GM18868 (cell line): ENCODE measurements at regions not wholly inside any gene's neighbourhood (a gene's known extent, or its start where the extent isn't known, plus 50 kb on each side); places are given as distances from the start of the nearest gene placed in this dataset.

Experiments
- ATAC-seq: cut with Tn5 transposase; IDR thresholded peaks from one replicate; pipeline ENCODE4 v1.9.1; 2021; ENCODE audit warnings: mild to moderate bottlenecking, moderate library complexity; ENCODE audit not compliant: unreplicated experiment

DNA sequence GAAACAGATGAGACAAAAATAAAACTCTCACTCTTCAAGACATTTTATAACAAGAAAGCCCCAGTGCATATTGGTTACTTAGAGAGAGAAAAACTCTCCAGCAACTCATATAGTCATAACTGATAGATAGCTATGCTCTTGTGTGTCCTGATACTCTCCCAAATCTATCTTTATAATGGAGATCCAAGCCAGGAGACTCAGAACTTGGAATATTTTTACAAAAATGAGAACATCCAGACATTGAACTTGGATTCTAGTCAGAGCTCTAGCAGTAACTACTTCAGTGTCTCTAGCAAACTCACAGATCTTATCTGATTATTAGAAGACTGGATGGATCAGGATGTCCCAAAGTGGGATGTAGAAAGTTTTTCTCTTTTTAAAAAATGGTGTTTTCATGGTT is 412.7 kb upstream of the BRINP1 start:
- no peak for ATAC-seq

DNA sequence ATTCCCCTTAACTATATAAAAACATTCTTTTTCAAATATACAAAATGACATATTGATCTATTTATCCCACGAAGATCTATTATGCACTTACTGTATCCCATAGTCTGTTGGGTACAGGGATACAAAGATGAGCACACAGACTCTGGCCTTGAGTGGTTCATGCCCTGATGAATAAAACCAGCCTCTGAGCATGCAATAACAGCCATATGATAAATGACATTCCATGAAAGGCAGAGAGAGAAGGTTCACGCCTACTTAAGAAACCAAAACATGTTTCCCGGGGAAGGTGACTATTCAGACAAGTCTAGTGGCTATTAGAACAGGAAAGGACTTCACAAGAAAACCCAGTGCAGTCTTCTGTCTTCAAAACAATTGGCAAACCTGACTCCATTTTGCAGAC is 406.2 kb upstream of the BRINP1 start:
- no peak for ATAC-seq

DNA sequence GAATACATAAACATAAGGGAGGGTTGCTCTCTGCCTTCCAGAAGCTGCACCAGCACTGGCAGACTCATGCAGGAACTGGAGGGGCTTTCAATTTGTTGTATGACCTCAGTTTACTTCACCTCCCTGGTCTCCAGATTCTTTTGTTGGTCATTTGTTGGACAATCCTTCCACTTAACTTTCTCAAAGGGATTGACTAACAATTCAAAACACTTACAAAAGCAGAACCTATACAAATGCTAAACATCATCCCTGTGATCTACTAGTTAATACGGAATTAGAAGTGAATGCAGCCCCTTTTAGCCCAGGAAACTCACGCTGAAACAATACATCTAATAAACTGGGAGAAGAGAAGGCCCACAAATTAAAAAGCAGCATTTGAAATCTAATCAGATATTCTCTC is 404.6 kb upstream of the BRINP1 start:
- no peak for ATAC-seq

DNA sequence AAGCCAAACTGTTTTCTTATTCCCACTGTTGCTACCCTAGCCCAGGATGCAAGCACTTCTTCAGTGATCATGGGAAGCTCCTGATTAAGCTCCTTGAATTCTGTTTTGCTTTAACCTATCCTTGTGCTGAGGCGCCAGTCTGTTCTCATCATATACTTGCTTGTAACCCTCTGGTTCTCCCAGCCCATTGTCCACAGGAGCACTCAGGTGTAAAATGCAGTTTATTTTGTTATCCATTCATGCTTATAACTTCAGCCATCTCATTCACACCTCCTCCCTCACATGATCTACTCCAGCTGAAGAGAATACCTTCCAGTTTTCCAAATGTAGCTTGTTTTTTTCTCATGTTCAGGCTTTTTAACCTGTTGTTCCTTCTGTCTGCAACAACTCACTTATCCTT is 402.1 kb upstream of the BRINP1 start:
- no peak for ATAC-seq

DNA sequence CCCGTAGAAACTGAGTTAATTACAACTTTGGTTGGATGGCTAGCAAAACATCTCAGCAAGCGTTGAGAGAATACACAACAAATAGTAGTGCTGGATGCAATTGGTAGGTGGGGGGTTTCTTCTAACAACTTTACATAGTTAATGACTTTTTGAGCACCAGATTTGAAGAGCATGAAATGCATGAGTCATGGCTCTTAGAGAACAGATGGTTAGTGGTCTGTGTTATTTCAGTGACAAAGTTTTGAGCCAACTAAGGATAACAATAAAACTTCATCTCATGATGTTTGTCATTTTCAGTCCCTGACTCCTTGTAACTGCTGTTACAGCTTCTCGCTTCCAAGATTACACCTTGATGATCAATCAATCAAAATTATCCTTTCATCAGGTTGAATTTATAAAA is 399.0 kb upstream of the BRINP1 start:
- no peak for ATAC-seq

DNA sequence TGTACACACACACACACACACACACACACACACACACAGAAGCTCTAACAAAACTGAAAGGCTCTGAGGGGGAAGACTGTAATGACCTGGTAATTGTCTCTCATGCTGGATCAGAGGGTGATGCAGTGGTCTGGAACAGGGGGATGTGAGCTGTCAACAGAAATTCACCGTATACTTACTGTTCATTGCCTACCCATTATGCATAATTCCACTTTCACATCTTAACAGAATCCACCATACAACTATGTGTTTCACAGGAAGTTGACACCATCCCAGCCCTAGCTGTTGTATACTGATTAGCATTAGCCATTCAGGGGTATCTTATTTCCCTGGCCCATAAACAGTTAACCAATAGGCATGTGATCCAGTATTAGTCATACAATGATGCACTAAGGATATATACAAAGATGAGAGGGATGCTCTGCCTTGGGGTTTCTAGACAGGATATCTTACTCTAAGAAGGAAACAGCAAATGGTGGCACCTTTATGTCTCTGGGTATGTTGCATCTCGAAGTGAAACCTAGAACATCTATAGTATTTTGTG is 396.5 kb upstream of the BRINP1 start:
- no peak for ATAC-seq

DNA sequence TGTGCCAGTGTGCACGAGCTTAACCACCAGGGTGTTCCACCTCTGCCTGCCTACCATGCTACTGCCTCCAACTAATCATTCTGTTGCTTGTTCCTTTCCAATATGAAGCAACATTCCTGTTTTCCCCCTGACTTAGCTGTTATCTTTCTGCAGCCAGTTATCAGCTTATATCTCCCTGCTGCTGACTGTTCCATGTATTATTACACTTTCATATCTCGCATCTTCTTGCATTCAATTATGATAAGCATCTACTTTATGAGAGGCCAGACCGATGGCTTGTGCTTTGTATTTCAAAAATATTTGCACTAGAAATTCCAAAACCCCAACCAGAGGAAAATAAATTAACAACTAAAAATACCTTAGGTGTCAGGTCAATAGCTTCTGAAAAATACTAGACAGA is 394.0 kb upstream of the BRINP1 start:
- ATAC-seq: no peak

DNA sequence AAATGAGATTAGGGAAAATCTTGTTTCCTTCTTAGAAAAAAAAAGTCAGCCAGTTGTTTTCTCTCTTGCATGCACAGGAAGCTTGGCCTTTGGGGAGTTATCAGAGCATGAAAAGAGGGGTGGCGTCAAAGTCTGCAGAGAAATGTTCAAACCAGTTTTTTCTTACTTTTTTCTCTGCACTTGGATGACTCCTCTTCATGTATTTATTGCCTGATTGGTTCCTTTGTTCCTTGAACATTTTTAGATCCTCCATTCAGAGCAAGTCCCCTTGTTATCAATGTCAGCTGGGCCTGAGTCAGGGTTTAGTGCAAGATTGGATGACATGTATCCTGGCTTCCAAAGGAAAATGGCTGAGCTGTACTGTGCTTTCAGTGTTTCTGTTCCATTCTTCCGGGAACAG is 392.6 kb upstream of the BRINP1 start:
- ATAC-seq: no peak

DNA sequence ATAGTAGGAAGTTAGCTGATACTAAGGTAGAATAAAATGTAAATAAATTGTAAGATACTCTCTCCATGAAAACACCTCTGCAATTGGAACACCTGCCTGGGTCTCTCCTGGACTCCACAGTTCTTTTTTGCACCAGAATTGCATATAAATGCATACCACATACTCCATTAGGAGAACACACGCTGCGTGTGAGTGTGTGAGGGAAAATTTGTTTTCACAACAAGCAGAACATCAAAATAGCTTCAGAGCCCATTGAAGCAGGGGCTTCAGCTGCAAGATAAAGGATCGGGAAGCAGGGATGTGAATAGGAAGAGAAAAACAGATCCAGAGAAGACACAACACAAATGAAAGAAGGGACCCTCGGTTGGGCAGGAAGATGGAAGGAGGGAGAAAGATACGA is 389.8 kb upstream of the BRINP1 start:
- no peak for ATAC-seq

DNA sequence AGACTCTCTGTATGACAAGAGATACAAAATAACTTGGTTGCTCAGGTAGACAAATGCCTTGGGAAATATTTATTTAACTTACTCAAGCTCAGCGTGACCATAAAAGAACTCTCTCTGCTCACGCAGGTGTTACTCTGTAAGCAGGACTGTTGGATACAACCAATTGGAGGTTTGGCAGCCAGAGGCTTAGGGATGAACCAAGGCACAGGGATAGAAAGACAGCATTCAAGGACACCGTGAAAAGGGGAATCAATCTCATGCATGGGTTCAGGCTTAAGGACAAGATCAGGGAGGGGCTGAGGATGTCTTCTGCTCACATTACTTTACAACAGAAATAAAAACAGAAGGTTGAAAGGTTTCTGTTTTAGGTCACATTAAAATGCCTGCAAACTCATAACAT is 389.0 kb upstream of the BRINP1 start:
- ATAC-seq: no peak

DNA sequence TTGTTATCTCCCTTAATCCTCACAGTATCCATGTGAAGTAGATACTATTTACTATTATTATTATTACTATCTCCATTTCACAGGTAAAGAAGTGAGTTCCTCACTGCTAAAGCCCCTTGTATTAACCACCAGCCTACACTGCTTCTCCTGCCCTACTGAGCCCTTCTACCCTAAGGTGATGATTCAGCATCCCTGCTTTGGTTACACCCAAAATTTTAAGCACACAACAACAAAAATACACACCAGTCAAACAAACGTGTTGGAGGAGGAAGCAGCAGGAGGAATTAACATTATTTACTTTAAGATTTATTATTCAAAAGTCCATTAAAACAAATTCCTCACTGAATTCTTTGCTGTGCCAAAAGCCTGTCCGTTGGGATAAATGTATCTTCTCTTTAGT is 370.2 kb upstream of the BRINP1 start:
- no peak for ATAC-seq

DNA sequence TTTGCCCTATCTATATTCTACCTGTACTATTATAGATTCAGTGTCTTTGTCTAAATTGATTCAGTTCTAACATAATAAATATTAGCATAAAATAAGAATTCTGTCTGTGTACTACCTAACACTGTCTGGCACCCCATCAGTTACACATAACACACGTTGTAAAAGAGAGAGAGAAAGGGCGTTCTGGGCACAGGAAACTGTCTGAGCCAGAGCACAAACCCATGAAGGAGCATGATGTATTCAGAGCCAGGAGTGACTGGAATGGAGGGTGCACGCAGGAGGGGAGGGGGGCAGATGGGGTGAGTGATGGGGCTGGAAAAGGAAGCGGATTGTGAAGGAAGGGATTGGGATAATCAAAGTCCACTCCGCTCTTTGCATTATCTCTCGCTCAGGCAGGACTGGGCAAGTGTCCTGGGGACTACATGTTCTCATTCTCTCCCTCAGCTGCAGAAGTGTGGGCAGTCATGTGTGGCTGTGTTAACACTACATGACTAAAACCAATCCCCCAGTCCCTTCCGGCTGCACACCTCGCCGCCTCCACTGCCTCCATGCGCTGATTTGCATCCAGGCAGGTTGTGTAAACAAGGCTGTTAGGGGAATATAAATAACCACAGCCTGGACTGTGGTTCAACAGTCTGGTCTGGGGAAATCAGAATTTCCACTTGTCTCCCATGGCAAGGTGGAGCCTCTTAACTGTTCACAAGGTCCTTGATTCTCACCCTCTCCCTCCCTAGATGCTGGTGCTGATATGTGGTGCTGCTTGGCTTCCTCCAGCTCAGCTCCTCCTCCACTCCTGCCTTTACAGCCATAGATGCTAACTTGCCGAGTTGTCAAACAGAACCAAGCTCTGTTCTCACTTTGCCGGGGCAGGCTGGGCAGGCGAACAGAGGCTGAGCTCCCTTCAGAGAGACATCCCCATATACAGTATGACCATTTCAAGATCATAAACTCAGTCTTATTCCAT is 367.5 kb upstream of the BRINP1 start:
- ATAC-seq: peak; percentile 99

DNA sequence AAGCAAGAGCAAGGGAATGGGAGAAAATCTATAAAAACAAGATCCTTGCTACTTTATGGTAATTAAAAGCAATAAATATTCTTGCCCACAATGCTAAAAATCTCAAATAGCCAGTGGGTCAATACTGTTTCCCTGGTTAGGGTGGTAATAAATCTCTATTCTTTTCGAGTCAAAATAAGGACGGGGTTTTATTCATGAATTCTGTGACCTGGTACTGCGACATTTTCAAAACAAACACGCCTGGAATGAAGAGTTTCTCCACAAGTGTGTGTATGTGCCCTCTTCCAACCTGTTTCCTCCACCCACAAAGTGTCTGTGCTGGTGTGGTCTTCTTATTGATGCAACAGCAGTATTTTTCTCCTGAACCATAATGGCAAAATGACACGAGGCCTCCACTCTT is 358.8 kb upstream of the BRINP1 start:
- no peak for ATAC-seq

DNA sequence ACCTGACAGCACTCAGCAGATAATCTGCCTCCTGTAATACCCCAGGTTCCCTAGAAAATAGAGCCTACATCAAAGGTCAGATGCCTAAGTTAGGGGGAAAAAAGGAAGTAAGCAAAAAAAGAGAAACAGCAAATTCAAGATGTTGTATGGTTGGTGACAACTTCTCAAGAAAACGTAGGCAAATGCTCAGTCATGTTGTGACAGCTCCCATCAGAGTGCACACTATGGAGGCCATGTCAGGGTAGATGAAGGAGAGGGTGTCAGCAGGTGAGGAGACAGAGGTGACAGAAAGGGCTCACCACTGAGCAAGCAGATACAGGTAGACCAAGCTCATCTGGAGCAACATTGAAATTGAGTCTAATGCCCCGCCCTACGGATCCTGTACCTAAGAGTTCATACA is 356.8 kb upstream of the BRINP1 start:
- no peak for ATAC-seq

DNA sequence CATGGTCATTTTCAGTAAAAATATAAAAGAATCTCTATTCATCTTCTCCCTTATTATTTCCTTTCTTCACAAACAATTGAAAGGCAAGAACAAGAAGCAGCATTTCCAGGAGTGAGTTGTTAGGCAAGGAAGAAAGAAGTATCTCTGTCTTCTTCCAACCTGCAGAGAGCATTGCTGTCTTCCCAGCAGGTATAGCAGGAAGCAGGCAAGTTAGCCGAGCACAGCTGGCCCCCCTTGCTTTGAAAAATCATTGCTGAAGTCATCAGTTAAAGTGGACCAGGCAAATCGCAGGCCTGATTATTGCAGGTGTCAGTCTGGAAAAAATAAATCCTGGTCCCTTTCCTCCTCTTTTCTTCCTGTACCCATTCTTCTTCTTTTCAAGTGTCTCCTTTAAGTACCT is 353.1 kb upstream of the BRINP1 start:
- no peak for ATAC-seq

DNA sequence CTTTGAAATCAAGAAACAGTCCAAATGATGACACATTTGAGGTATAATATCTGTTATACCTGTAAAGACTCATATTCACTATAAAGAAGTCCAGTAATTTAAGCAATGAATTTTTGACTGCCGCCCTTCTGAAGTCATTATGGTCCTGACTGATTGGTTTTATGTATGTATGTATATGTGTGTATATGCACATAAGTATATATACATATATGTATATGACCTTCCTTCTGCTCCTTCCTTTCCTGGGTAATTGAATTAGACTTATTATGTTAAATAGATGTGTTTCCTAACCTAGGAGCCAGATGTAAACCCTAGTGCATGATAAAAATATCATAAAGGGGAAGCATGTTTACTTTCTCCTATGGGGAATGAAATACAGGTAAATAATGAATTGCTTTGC is 343.1 kb upstream of the BRINP1 start:
- no peak for ATAC-seq

DNA sequence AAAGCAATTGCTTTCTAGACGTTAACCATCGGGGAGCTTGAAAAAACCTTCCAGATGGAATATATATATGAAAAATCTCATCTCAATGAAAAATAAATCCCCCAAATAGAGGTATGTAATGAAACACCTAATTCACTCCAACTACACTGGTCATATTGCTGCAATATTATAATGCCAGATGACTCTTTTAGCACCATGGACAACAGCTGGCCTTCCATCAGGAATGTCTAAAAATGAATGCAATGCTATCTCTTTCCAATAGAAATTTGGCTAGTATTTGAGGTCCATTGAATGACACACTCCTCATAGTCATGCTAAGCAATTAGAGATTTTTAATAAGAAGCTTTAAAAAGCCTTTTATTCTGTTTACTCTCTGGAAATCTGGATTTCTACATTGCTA is 340.2 kb upstream of the BRINP1 start:
- no peak for ATAC-seq

DNA sequence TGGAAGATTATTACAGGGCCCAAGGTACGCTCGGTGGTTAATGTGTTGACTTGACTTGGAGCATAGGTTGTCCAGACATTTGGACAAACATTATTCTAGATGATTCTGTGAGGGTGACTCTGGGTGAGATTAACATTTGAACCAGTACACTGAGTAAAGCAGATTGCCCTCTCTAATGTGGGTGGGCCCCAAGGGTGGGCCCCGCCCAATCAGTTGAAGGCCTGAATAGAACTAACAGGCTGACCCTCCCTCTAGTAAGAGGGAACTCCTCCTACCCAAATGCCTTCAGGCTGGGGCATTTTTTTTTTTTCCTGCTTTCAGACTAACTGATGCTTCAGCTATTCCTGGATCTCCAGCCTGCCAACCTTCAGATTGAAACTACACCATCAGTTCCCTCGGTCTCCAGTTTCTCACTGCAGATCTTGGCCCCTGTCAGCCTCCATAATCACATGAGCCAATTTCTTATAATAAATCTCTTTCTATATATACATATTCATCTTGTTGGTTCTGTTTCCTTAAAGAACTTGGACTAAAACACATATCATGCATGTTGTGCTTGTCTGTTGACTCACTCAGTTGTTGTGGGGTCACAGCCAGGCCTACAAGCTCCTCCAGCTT is 338.1 kb upstream of the BRINP1 start:
- ATAC-seq: no peak

DNA sequence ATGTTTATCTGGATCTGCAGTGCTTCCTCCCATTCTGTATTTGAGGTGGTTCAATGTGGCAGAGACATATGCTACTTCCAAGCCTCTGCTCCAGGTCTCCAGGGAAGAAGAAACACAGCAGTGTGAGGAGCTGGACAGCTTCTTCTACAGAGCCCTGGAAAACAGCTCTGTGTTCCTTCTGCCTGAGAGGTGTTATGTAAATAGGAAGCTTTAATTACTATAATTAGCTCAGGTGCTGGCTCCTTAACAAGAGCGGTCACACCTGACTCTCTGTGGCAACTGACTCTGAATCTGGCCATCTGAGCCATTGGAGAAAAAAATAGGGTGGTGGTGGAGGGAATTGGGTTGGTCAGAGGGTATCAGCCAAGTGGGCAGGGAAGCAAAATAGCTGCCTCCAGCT is 332.4 kb upstream of the BRINP1 start:
- no peak for ATAC-seq

DNA sequence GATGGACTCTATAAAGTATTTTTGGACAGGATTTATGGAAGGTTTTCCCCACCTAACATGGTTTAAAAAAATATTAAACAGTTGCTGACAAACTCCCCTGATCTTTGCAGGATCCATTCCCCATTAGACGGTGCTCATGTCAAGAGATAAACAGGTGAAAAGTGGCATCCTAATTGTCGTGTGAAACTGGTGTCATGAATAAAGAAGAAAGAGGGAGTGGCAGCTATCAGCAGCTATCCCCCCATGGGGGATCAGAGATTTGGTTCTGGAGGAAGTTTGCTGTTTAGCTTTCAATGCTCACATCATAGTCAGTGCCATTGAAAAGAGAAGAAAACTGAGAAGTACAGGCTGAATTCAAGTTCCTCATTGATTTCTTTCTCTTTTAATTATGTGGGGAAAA is 329.3 kb upstream of the BRINP1 start:
- ATAC-seq: no peak

DNA sequence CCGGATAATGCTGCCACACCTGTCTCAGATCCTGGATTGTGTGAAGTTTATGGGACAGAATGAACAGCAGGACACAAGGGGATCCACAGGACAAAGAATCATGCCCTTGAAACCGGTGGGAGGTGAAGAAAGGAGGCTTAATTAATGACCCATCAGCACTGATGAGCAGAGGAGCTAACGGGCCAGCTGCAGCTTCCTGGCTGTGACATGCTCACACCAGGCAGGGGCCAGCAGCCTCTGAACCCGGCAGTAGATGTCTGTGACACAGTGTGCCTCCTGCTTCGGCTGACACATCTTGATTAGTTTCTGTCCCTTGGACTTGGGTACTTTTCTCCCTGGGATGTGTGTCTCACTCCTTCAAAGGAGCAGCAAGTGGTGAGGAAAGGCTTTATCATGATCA is 328.8 kb upstream of the BRINP1 start:
- ATAC-seq: no peak

DNA sequence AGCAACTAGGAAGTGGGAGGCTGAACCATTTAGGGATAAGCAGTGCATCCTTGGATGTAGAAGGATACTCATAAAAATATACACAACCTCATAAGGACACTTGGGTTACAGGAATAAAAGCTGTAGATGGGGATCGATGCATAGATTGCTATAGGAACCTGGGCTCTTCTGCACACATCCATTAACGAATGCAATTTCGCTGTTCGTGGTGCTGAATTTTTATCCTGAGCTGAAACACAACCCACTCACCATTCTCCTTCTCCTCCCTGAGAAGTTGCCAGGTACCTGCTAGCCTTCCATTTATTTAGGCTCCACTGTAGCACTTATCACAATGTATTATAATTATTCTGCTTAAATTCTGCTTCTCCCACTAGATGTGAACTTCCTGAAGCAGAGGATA is 320.6 kb upstream of the BRINP1 start:
- ATAC-seq: no peak
